WERI-Rb-1 (cell line): ENCODE measurements at regions not wholly inside any gene's neighbourhood (a gene's known extent, or its start where the extent isn't known, plus 50 kb on each side); places are given as distances from the start of the nearest gene placed in this dataset.

Source experiments
- DNase-seq: peaks from one replicate; pipeline ENCODE4 v3.0.0-alpha.2; 2020
- H3K27ac ChIP-seq: fragments of 250-450 bp; sonication (Bioruptor Pico); 2 replicates; pipeline ENCODE4 v1.5.1; 2020; ENCODE audit warnings: mild to moderate bottlenecking, moderate library complexity
- H3K27me3 ChIP-seq: fragments of 250-450 bp; sonication (Bioruptor Pico); 2 replicates; pipeline ENCODE4 v1.5.1; 2021; ENCODE audit warnings: mild to moderate bottlenecking, low read depth, moderate library complexity; ENCODE audit not compliant: insufficient read depth, severe bottlenecking
- H3K36me3 ChIP-seq: fragments of 250-450 bp; sonication (Bioruptor Pico); 2 replicates; pipeline ENCODE4 v1.5.1; 2020; ENCODE audit warnings: mild to moderate bottlenecking, moderate library complexity
- H3K4me3 ChIP-seq: 2 replicates; pipeline ENCODE4 v1.5.1; 2011; ENCODE audit warnings: low read depth, mild to moderate bottlenecking, control low read depth, low read length
- H3K9me3 ChIP-seq: fragments of 250-450 bp; sonication (Bioruptor Pico); 2 replicates; pipeline ENCODE4 v1.5.1; 2021; ENCODE audit warnings: mild to moderate bottlenecking, moderate library complexity; ENCODE audit not compliant: severe bottlenecking
- CTCF ChIP-seq: IDR thresholded peaks from 2 replicates; pipeline ENCODE4 v1.5.1; 2011; ENCODE audit warnings: low read depth, mild to moderate bottlenecking, control low read depth, inconsistent platforms, low read length

GRCh38 chr4:187160486-187160885 lies 436.8 kb upstream of the FAT1 start:
- TF ChIP-seq CTCF: no peak
- Histone ChIP-seq H3K36me3 (no peaks in the 10 kb centered on the region), H3K4me3 (no peak overlapping the region), H3K9me3 (peaks cover 3% of the 10 kb centered on the region), H3K27me3 (peaks cover 81% of the 10 kb centered on the region), H3K27ac (no peak overlapping the region)
- DNase-seq: no peak

GRCh38 chr4:187166886-187167512 lies 443.3 kb upstream of the FAT1 start:
- TF ChIP-seq CTCF: no peak
- H3K36me3 ChIP-seq: no peaks in the 10 kb centered on the region
- peaks cover 89% of the 10 kb centered on the region for H3K27me3 ChIP-seq
- H3K9me3 ChIP-seq: peaks cover 2% of the 10 kb centered on the region
- H3K27ac ChIP-seq: no peak overlapping the region
- DNase-seq: no peak
- H3K4me3 ChIP-seq: no peak overlapping the region

- Histone ChIP-seq H3K4me3 (no peak overlapping the region), H3K27me3 (peaks cover 90% of the 10 kb centered on the region), H3K27ac (no peak overlapping the region), H3K36me3 (no peaks in the 10 kb centered on the region), H3K9me3 (no peaks in the 10 kb centered on the region)
- DNase-seq: no peak
- no peak for TF ChIP-seq CTCF
These were observed 448.2 kb upstream of the FAT1 start for GRCh38 chr4:187171706-187172339.

- no peak for DNase-seq
- Histone ChIP-seq H3K27ac (no peak overlapping the region), H3K9me3 (no peaks in the 10 kb centered on the region), H3K4me3 (no peak overlapping the region), H3K27me3 (peaks cover 90% of the 10 kb centered on the region), H3K36me3 (no peaks in the 10 kb centered on the region)
- no peak for TF ChIP-seq CTCF
These were observed 448.7 kb upstream of the FAT1 start for GRCh38 chr4:187172340-187172761.

GRCh38 chr4:187174749-187175148 lies 451.1 kb upstream of the FAT1 start:
- Histone ChIP-seq H3K27me3 (peaks cover 96% of the 10 kb centered on the region), H3K4me3 (no peak overlapping the region), H3K9me3 (no peaks in the 10 kb centered on the region), H3K27ac (no peak overlapping the region), H3K36me3 (no peaks in the 10 kb centered on the region)
- DNase-seq: no peak
- TF ChIP-seq CTCF: no peak

GRCh38 chr4:187175197-187175596 lies 451.5 kb upstream of the FAT1 start:
- no peak overlapping the region for H3K4me3 ChIP-seq
- no peaks in the 10 kb centered on the region for H3K9me3 ChIP-seq
- H3K27me3 ChIP-seq: peaks cover 96% of the 10 kb centered on the region
- DNase-seq: no peak
- H3K27ac ChIP-seq: no peak overlapping the region
- no peaks in the 10 kb centered on the region for H3K36me3 ChIP-seq
- no peak for TF ChIP-seq CTCF
